Right lobe of liver (tissue), 6 donors: ENCODE measurements at regions not wholly inside any gene's neighbourhood (a gene's known extent, or its start where the extent isn't known, plus 50 kb on each side); places are given as distances from the start of the nearest gene placed in this dataset.

Experiments used
- ATAC-seq, 4 donors: fragments of 200-7000 bp; cut with Tn5 transposase; one replicate each; pipeline ENCODE4 v1.9.1; 2020; ENCODE audit warnings: mild to moderate bottlenecking in 4 of 4, moderate library complexity in 4 of 4
- DNase-seq, 3 donors: peaks; one replicate each; pipeline ENCODE4 v3.0.0-alpha.2; 2020
- H3K27ac ChIP-seq, 3 donors: fragments of 200-600 bp; one replicate each; pipeline ENCODE4 v1.8.0; 2022
- H3K27me3 ChIP-seq, 2 donors: fragments of 200-600 bp; one replicate each; pipeline ENCODE4 v1.8.0; 2022
- H3K36me3 ChIP-seq, 4 donors: fragments of 200-600 bp; sonication (generic) in 1 of 4; one replicate each; pipeline versions ENCODE4 v1.5.1 to v1.8.0; 2017 to 2022; ENCODE audit warnings: control low read depth in 1 of 4
- H3K4me1 ChIP-seq, 4 donors: fragments of 200-600 bp; sonication (generic) in 1 of 4; one replicate each; pipeline versions ENCODE4 v1.5.1 to v1.8.0; 2017 to 2022; ENCODE audit warnings: control low read depth in 1 of 4
- H3K4me3 ChIP-seq, 3 donors: fragments of 200-600 bp; one replicate each; pipeline ENCODE4 v1.8.0; 2022
- H3K9me3 ChIP-seq, 4 donors: fragments of 200-600 bp; sonication (generic) in 1 of 4; one replicate each; pipeline versions ENCODE4 v1.5.1 to v1.8.0; 2017 to 2022; ENCODE audit warnings: control low read depth in 1 of 4
- CTCF ChIP-seq, 4 donors: fragments of 200-600 bp in 3 of 4; fragments of 450-650 bp in 1 of 4; IDR thresholded peaks; one replicate each; pipeline versions ENCODE4 v1.5.1 to v1.8.0; 2016 to 2022; ENCODE audit warnings: antibody characterized with exemption in 4 of 4, mild to moderate bottlenecking in 2 of 4
- POLR2A ChIP-seq: fragments of 450-650 bp; IDR thresholded peaks from one replicate; pipeline ENCODE4 v1.6.1; 2017; ENCODE audit warnings: antibody characterized with exemption, mild to moderate bottlenecking
- WGBS: methylation state at CpG from one replicate; pipeline ENCODE4 v1.1.6; 2018; ENCODE audit warnings: low coverage, low lambda C conversion rate; ENCODE audit not compliant: insufficient coverage; ENCODE audit errors: missing lambda C conversion rate; 5-methylcytosine and 5-hydroxymethylcytosine counted together
- intact Hi-C, 2 donors: fragments of 100-400 bp; cut with DNase I; formaldehyde crosslinking; loops; one replicate each; pipeline versions ENCODE4 v1.11.2 to v1.14.1; 2022
- donor health status: DM: no; HTN: yes; CAD: no.
- donor health status: DM: no; HTN: no; CAD: no.
- donor health status: DM: no; HTN: no; CAD: no.
- donor health status: DM: no; HTN: yes; CAD: no.
- donor health status: DM: no; HTN: yes; CAD: no.

DNA sequence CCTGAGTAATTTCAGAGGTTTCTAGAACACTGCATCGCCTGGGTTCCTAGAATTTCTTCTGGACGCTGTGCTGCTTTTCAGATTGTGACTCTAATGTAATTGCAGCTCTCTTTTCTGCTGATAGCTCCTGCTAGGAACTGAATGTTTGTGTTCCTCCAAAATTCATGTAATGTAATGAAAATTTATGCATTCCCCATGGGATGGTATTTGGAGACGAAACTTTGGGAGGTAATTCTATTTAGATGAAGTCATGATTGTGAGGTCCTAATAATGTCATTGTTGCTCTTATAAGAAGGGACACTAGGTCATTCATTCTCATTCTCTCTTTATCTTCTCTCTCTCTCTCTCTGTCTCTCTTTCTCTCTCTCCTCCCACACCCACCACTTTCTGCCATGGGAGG, 223.9 kb upstream of the DOK6 start:
- TF ChIP-seq POLR2A: no peak
- no peak for TF ChIP-seq CTCF (IDR thresholded peaks at IDR 0.05)
- WGBS: 80% methylated on average over 3 of the region's 3 CpGs

GRCh38 chr18:69177702-69178101, 223.0 kb upstream of the DOK6 start:
- TF ChIP-seq POLR2A (no peak), CTCF (IDR thresholded peaks at IDR 0.05) (no peak)
- intact Hi-C loops: no loop called here

More for the DNA sequence above, 223.9 kb upstream of the DOK6 start:
- ATAC-seq: no peak
- intact Hi-C loops: no loop called here
- H3K27ac ChIP-seq: no peak overlapping the region
- H3K4me3 ChIP-seq: no peak overlapping the region
- no peaks in the 10 kb centered on the region for H3K9me3 ChIP-seq
- no peaks in the 10 kb centered on the region for H3K4me1 ChIP-seq
- DNase-seq: no peak
- no peaks in the 10 kb centered on the region for H3K36me3 ChIP-seq
- no peaks in the 10 kb centered on the region for H3K27me3 ChIP-seq

DNA sequence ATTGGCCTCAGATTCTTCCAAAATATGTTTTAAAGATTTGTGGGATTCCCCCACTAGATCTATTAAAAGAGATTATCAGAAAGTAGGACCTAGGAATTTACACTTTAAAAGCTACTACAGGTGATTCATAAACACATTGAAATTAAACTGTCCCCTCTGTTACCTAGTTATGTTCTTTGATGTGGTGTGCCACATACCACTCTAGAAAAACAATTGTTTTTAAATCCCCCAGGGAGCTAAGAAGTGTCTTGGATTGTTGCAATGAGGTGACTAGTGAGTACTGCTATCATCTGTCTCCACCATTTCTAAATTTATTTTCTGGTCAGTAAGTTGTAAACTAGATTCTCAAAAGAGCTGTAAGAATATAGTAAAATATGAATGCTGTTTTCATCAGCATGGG, 214.5 kb upstream of the DOK6 start:
- TF ChIP-seq POLR2A (no peak), CTCF (IDR thresholded peaks at IDR 0.05) (no peak)
- ATAC-seq (no peak), DNase-seq (no peak)
- H3K4me1 ChIP-seq: no peaks in the 10 kb centered on the region
- no peaks in the 10 kb centered on the region for H3K27me3 ChIP-seq
- no peaks in the 10 kb centered on the region for H3K36me3 ChIP-seq
- intact Hi-C loops: no loop called here
- H3K27ac ChIP-seq: no peak overlapping the region
- H3K4me3 ChIP-seq: no peak overlapping the region
- H3K9me3 ChIP-seq: no peaks in the 10 kb centered on the region

More at GRCh38 chr18:69177702-69178101, 223.0 kb upstream of the DOK6 start:
- ATAC-seq (no peak), DNase-seq (no peak)
- no peaks in the 10 kb centered on the region for H3K36me3 ChIP-seq
- H3K9me3 ChIP-seq: no peaks in the 10 kb centered on the region
- H3K27me3 ChIP-seq: no peaks in the 10 kb centered on the region
- WGBS: 70% methylated on average over 1 of the region's 1 CpG
- no peaks in the 10 kb centered on the region for H3K4me1 ChIP-seq
- H3K4me3 ChIP-seq: no peak overlapping the region
- H3K27ac ChIP-seq: no peak overlapping the region

GRCh38 chr18:69196336-69196735, 204.4 kb upstream of the DOK6 start:
- Histone ChIP-seq H3K4me1 (no peaks in the 10 kb centered on the region), H3K9me3 (no peaks in the 10 kb centered on the region), H3K27ac (no peak overlapping the region), H3K27me3 (no peaks in the 10 kb centered on the region), H3K4me3 (no peak overlapping the region), H3K36me3 (no peaks in the 10 kb centered on the region)
- WGBS: 73% methylated on average over 3 of the region's 3 CpGs
- intact Hi-C loops: no loop called here
- no peak for DNase-seq
- no peak for ATAC-seq
- no peak for TF ChIP-seq POLR2A
- no peak for TF ChIP-seq CTCF (IDR thresholded peaks at IDR 0.05)

GRCh38 chr18:69205925-69206324, 194.8 kb upstream of the DOK6 start:
- H3K27me3 ChIP-seq: no peaks in the 10 kb centered on the region
- H3K9me3 ChIP-seq: no peaks in the 10 kb centered on the region
- H3K4me3 ChIP-seq: no peak overlapping the region
- ATAC-seq (no peak), DNase-seq (no peak)
- no peaks in the 10 kb centered on the region for H3K4me1 ChIP-seq
- H3K27ac ChIP-seq: no peak overlapping the region
- intact Hi-C loops: no loop called here
- no peaks in the 10 kb centered on the region for H3K36me3 ChIP-seq
- TF ChIP-seq CTCF (IDR thresholded peaks at IDR 0.05) (no peak), POLR2A (no peak)
- 78% methylated on average over 1 of the region's 1 CpG for WGBS
